Stimulated activated CD4-positive, alpha-beta T cell treated with anti-CD3 and anti-CD28 coated beads, Interleukin-4, amount 100 ng/mL, for 24 hours (primary cell): ENCODE measurements at regions not wholly inside any gene's neighbourhood (a gene's known extent, or its start where the extent isn't known, plus 50 kb on each side); places are given as distances from the start of the nearest gene placed in this dataset.

ENCODE experiments used
- DNase-seq: peaks from one replicate; pipeline ENCODE4 v3.0.0-alpha.2; 2020

- no peak for DNase-seq
Measured at GRCh38 chr6:165742047-165742446, 79.0 kb upstream of the PDE10A start.

- DNase-seq, result no peak
Measured at GRCh38 chr6:165737396-165737795, 74.4 kb upstream of the PDE10A start.

GRCh38 chr6:165735065-165735464 is 72.0 kb upstream of the PDE10A start:
- no peak for DNase-seq

GRCh38 chr6:165733489-165733791 is 70.4 kb upstream of the PDE10A start:
- no peak for DNase-seq

DNA sequence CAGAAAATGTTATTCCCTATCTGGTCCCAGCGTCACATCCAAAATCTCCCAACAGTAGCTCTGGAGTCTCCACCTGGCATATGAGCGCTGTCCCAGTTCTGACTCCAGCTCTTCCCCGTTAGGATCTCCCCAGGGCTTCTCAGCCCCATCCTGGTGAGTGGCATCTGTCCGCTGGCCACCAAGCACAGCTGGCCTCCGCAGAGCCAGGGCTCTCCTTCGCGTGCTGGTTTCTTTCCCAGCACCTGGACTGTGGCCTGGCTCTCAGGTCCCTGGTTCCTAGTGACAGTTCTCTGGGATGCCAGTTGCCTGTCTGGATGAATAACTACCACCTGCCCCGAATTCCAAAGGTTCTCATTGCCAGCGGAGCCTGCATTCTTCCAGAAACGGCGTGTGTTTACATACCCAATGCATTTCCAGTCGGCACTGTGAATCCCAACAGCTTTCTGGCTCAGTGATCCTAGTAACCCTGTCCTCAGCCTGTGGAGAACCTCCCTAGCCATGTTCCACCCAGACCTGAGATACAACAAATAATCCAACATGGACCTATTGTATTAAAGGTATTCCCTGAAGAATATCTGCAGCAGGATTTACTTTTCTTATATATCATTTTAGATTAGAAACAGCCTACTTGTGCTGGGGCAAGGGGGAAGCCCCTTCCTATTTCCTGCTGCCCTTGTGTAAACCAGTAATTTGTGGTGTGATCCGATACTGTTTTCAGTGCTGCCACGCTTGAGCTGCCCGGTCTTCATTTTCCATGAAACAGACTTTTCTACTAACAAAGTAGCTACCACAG is 69.9 kb upstream of the PDE10A start:
- DNase-seq, result no peak

GRCh38 chr6:165729307-165729936 is 66.4 kb upstream of the PDE10A start:
- DNase-seq, result peak; percentile 27

- no peak for DNase-seq
Measured at GRCh38 chr6:165728216-165728615, 65.2 kb upstream of the PDE10A start.

DNA sequence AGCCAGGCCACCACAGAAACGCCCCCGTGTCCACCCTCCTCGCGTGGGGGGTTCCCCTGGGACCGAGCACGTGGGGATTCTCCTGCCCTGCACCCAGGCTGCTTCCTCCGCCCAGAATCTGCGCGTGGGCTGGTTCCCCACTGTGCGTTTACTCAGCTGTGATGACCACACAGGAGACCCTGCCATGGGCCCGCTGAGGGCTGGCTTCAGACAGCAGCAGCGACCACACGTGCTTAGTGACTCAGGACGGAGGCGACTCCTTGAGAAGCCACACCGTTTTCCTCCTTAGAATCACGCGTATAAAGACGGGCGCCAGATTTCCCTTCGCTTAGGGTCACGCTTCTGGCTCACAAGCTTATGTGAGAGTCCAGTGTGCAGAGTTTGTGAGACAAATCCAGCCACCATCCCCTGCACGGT is 63.9 kb upstream of the PDE10A start:
- no peak for DNase-seq

- no peak for DNase-seq
Measured at GRCh38 chr6:165726290-165726875, 63.3 kb upstream of the PDE10A start.

DNA sequence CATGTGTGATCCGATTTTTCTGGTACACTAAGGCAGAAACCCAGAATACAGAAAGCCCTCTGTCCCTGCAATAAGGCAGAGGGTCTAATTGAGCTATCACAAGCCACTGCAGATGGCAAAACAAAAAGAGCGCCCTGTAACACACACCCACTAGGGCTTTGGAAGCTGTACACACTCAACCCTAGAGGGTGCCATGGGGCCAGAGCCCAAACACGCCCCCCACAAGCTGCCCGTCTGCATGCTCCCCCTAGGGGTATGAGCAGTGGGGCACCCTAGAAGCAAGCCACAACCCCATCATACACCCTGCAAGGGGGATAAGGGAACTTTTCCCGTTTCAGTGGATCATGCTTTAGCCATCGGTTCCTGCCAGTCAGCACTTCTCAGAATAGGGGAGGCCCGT is 62.2 kb upstream of the PDE10A start:
- DNase-seq, result no peak

DNA sequence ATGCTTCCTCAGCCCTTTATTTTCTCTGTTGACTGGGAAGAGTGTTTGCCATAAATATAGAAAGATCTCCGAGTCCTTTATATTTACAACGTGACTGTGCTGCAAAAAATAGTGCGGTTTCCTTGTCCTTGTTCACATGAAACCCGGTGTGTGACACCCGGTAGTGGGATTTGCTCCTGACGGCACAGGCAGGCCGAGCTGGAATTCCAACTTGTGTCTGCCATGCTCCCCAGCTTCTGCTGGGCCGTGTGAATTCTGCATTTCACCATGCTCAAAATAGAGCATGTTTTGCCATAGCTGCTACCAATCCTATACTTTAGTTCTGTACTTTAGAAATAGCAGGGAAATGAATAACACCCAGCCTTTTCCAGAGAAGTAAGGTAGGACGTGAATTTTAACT is 60.3 kb upstream of the PDE10A start:
- no peak for DNase-seq

DNA sequence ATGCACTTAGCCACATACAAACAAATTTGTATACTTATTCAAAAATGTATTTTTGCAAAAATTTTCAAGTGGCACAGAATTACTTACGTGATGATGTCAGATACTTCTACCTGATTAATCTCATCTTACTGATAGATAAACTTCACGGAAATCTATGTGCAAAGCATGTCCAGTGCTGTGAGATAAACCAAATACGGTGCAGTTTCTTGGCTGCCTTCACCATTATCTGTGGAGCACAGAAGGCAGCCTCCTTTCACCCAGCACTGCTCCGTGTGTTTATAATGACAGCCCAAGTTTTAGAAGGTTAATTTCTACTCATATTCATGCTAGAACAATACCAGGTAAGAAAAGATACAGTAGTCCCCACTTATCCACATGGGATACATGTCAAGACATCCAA is 59.0 kb upstream of the PDE10A start:
- no peak for DNase-seq

GRCh38 chr6:165721356-165721755 is 58.3 kb upstream of the PDE10A start:
- no peak for DNase-seq

DNA sequence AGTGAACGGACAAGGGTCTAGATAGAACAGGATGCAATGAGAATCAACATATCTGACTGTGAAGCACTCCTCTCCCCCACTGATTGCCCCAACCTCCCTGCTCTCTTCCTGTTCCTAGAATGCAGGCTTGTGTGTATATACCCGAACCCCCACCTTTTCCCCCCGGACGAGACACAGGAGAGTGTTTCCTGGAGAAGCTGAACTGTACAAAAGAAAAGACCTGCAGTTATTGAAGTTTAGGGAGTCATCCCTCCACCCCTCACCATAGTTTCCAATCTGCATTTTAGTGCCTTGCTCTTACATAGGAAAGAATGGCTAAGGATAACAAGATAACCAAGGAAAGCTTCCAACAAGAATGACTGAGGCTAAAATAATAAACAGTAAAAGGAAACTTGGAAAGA is 55.5 kb upstream of the PDE10A start:
- DNase-seq, result no peak

GRCh38 chr6:165717732-165718465 is 54.9 kb upstream of the PDE10A start:
- DNase-seq, result no peak

GRCh38 chr6:165716886-165717285 is 53.8 kb upstream of the PDE10A start:
- no peak for DNase-seq

DNA sequence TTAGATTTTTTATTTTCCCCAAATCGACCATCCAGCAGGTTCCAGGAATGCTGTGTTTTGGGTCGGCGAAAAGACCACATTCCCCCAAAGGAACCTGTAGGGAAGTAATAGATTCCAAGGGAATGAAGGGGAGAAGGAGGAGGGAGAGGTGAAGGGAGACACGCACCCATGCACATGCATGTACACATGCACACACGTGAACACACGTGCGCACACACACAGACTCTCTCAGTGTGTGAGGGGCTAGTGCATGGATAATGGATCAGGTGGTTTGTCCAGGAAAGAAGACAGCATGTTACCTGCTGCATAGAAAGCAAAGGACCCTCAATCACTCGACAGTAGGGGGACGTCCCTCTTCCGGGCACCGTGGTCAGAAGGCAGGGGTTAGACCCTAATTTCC is 52.4 kb upstream of the PDE10A start:
- DNase-seq, result no peak

GRCh38 chr6:165714907-165715306 is 51.9 kb upstream of the PDE10A start:
- no peak for DNase-seq

- DNase-seq, result no peak
Measured at GRCh38 chr6:165713845-165714466, 50.9 kb upstream of the PDE10A start.
